Stimulated activated CD4-positive, alpha-beta T cell treated with anti-CD3 and anti-CD28 coated beads, Interleukin-2, amount 100 ng/mL, for 48 hours (primary cell): ENCODE measurements at regions not wholly inside any gene's neighbourhood (a gene's known extent, or its start where the extent isn't known, plus 50 kb on each side); places are given as distances from the start of the nearest gene placed in this dataset.
"Not testable (repeated sequence)": the region's sequence is repeated elsewhere in the genome, so short reads cannot be mapped to it uniquely, and the experiment has no call there.

Experiments used
- DNase-seq, 2 donors: peaks; one replicate each; pipeline ENCODE4 v3.0.0-alpha.2; 2020

- no peak for DNase-seq
Observed at GRCh38 chr18:52220062-52220591, 119.9 kb upstream of the DCC start.

GRCh38 chr18:52222211-52222610, 117.8 kb upstream of the DCC start:
- no peak for DNase-seq

GRCh38 chr18:52227536-52227935, 112.5 kb upstream of the DCC start:
- DNase-seq, result no peak

GRCh38 chr18:52228166-52228565, 111.8 kb upstream of the DCC start:
- DNase-seq, result no peak

GRCh38 chr18:52236131-52236530, 103.9 kb upstream of the DCC start:
- no peak for DNase-seq

- no peak for DNase-seq
Observed at GRCh38 chr18:52237551-52237950, 102.4 kb upstream of the DCC start.

- no peak for DNase-seq
Observed at GRCh38 chr18:52242711-52243110, 97.3 kb upstream of the DCC start.

- no peak for DNase-seq
Observed at GRCh38 chr18:52244658-52245057, 95.3 kb upstream of the DCC start.

- DNase-seq, result no peak
Observed at GRCh38 chr18:52254367-52254766, 85.6 kb upstream of the DCC start.

GRCh38 chr18:52257417-52257816, 82.6 kb upstream of the DCC start:
- DNase-seq, result not testable (repeated sequence)

GRCh38 chr18:52275817-52276216, 64.2 kb upstream of the DCC start:
- no peak for DNase-seq

- DNase-seq, result no peak
Observed at GRCh38 chr18:52277785-52278184, 62.2 kb upstream of the DCC start.

GRCh38 chr18:52278191-52278590, 61.8 kb upstream of the DCC start:
- DNase-seq, result no peak

GRCh38 chr18:52280702-52281101, 59.3 kb upstream of the DCC start:
- DNase-seq, result no peak

- DNase-seq, result no peak
Observed at GRCh38 chr18:52283927-52284326, 56.1 kb upstream of the DCC start.

- DNase-seq, result no peak
Observed at GRCh38 chr18:52286675-52287074, 53.3 kb upstream of the DCC start.

- DNase-seq, result no peak
Observed at GRCh38 chr18:52287151-52287550, 52.8 kb upstream of the DCC start.

GRCh38 chr18:52288403-52289004, 51.5 kb upstream of the DCC start:
- DNase-seq, result peak in 1 of 2 donors; percentile 11

GRCh38 chr18:52289392-52289791, 50.6 kb upstream of the DCC start:
- DNase-seq, result no peak
